WERI-Rb-1 (cell line): ENCODE measurements at regions not wholly inside any gene's neighbourhood (a gene's known extent, or its start where the extent isn't known, plus 50 kb on each side); places are given as distances from the start of the nearest gene placed in this dataset.

Source experiments
- DNase-seq: peaks from one replicate; pipeline ENCODE4 v3.0.0-alpha.2; 2020
- H3K27ac ChIP-seq: fragments of 250-450 bp; sonication (Bioruptor Pico); 2 replicates; pipeline ENCODE4 v1.5.1; 2020; ENCODE audit warnings: mild to moderate bottlenecking, moderate library complexity
- H3K27me3 ChIP-seq: fragments of 250-450 bp; sonication (Bioruptor Pico); 2 replicates; pipeline ENCODE4 v1.5.1; 2021; ENCODE audit warnings: mild to moderate bottlenecking, low read depth, moderate library complexity; ENCODE audit not compliant: insufficient read depth, severe bottlenecking
- H3K36me3 ChIP-seq: fragments of 250-450 bp; sonication (Bioruptor Pico); 2 replicates; pipeline ENCODE4 v1.5.1; 2020; ENCODE audit warnings: mild to moderate bottlenecking, moderate library complexity
- H3K4me3 ChIP-seq: 2 replicates; pipeline ENCODE4 v1.5.1; 2011; ENCODE audit warnings: low read depth, mild to moderate bottlenecking, control low read depth, low read length
- H3K9me3 ChIP-seq: fragments of 250-450 bp; sonication (Bioruptor Pico); 2 replicates; pipeline ENCODE4 v1.5.1; 2021; ENCODE audit warnings: mild to moderate bottlenecking, moderate library complexity; ENCODE audit not compliant: severe bottlenecking
- TF ChIP-seq, protein P1 (sequence below): IDR thresholded peaks from 2 replicates; pipeline ENCODE4 v1.5.1; 2011; ENCODE audit warnings: low read depth, mild to moderate bottlenecking, control low read depth, inconsistent platforms, low read length

DNA sequence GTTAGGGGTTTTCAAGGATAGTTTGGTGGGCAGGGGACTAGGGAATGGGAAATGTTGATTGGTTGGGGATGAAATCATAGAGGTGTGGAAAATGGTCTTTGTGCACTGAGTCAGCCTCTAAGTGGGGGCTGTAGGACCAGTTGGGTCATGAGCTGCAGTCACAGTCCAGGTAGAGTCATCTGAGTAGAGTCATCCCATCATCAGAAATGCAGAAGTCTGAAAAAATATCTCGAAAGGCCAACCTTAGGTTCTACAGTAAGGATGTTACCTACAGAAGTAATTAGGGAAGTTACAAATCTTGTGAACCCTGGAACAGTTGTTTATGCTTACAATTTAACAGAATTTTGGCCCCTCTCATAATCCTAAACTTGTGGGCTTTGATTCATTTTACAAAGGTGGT, 63.4 kb upstream of the AP1S2 start:
- no peak overlapping the region for H3K27ac ChIP-seq
- DNase-seq = no peak
- H3K4me3 ChIP-seq = no peak overlapping the region
- H3K27me3 ChIP-seq = peaks cover 41% of the 10 kb centered on the region
- H3K36me3 ChIP-seq = no peaks in the 10 kb centered on the region
- TF ChIP-seq, protein P1, sequence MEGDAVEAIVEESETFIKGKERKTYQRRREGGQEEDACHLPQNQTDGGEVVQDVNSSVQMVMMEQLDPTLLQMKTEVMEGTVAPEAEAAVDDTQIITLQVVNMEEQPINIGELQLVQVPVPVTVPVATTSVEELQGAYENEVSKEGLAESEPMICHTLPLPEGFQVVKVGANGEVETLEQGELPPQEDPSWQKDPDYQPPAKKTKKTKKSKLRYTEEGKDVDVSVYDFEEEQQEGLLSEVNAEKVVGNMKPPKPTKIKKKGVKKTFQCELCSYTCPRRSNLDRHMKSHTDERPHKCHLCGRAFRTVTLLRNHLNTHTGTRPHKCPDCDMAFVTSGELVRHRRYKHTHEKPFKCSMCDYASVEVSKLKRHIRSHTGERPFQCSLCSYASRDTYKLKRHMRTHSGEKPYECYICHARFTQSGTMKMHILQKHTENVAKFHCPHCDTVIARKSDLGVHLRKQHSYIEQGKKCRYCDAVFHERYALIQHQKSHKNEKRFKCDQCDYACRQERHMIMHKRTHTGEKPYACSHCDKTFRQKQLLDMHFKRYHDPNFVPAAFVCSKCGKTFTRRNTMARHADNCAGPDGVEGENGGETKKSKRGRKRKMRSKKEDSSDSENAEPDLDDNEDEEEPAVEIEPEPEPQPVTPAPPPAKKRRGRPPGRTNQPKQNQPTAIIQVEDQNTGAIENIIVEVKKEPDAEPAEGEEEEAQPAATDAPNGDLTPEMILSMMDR = no peak
- no peaks in the 10 kb centered on the region for H3K9me3 ChIP-seq

DNA sequence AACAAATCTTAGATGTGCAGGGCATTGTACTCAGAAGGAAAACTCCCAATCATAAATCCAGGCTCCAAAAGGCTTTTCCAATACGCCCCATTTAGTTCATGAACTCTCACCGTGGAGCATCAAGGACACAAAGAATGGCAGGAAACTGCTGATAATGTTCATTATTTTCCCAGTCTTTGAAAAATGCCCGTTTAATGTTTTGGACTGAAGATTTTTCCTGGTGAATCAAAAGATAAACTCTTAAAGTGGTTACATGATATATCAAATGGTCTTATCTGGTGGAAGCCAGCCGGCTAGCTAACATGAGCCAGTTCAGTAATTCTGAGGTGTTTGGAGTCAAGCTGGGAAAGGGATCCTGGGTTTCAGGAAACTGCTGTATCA, 62.1 kb upstream of the AP1S2 start:
- TF ChIP-seq, protein P1 = no peak
- Histone ChIP-seq H3K36me3 (no peaks in the 10 kb centered on the region), H3K27ac (no peak overlapping the region), H3K27me3 (peaks cover 40% of the 10 kb centered on the region), H3K4me3 (no peak overlapping the region), H3K9me3 (no peaks in the 10 kb centered on the region)
- DNase-seq = no peak

DNA sequence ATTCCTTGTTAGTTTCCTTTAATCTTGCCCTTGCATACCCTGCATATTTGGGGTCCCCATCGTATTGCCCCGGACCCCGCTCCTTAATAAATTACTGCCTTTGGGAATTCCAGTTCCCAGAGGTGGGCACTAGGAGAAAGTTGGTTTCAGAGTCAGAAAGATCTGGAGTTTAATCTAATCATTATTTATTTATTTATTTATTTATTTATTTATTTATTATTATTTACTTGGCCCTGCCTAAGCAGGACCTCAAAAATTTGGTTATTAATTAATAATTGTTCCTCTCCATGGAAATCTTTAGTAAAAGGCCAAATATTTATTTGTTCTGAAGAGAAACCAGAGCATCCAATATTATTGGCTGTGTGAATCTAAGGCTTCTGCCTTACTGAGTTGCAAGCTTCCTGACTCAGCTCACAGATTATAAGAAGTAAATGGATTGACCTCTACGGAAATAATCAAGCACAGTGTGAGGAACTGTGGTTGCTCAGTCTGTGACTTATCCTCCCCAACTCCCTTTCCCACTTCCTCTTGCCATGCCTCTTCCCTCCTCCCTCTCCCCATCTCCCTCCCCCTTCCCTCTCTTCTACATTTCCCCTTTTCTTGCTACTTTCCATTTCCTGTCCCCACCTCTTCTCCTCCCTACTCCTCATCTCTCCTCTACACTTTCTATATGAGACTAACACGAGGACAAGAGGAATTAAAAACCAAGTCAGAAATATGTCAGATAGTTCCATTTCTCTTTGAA, 61.5 kb upstream of the AP1S2 start:
- H3K4me3 ChIP-seq = no peak overlapping the region
- TF ChIP-seq, protein P1 = no peak
- H3K9me3 ChIP-seq = no peaks in the 10 kb centered on the region
- DNase-seq = no peak
- no peaks in the 10 kb centered on the region for H3K36me3 ChIP-seq
- peaks cover 40% of the 10 kb centered on the region for H3K27me3 ChIP-seq
- no peak overlapping the region for H3K27ac ChIP-seq

DNA sequence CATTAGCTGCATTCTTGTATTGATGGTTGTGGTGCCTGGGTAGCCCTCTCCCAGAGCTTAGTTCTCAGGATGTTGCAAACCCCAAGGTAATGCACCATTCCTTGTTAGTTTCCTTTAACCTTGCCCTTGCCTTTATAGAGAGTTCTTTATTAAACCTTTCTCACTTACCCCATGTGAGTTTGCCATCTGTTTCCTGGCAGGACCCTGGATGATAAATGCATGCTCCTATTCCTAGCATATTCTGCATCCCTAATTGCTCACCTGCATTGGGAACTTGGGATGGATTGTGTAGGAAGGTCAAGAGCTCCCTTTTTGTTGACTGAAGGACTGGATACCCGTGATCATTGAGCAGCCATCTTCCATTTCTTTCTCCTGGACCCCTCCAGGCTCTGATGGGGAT, 59.9 kb upstream of the AP1S2 start:
- no peak overlapping the region for H3K4me3 ChIP-seq
- TF ChIP-seq, protein P1 = no peak
- H3K36me3 ChIP-seq = no peaks in the 10 kb centered on the region
- no peaks in the 10 kb centered on the region for H3K9me3 ChIP-seq
- H3K27ac ChIP-seq = no peak overlapping the region
- no peak for DNase-seq
- peaks cover 37% of the 10 kb centered on the region for H3K27me3 ChIP-seq

DNA sequence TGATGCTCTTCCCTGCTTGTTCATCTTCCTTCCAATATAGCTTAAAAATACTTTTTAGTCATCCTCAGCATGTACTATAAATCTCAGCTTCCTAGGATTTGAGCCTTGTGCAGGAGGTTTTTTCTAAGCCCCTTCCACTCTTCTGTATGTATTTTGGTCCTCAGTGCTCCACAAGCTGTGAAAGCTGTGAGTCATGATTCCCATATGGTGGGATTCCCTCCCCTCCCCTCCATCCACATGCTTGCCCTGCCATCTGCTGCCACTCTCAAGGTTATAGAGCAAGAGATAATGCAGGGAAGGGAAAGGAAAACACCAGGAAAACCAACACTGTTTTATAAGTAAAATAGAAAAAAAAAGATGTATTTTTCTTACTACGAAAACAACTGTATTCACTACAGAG, 58.5 kb upstream of the AP1S2 start:
- peak; percentile 14 for DNase-seq
- TF ChIP-seq, protein P1 = no peak
- peaks cover 39% of the 10 kb centered on the region for H3K27me3 ChIP-seq

More for the DNA sequence above, 58.5 kb upstream of the AP1S2 start:
- no peak overlapping the region for H3K27ac ChIP-seq
- H3K36me3 ChIP-seq = no peaks in the 10 kb centered on the region
- H3K4me3 ChIP-seq = no peak overlapping the region
- H3K9me3 ChIP-seq = no peaks in the 10 kb centered on the region
